ENCODE measurements at regions not wholly inside any gene's neighbourhood (a gene's known extent, or its start where the extent isn't known, plus 50 kb on each side); places are given as distances from the start of the nearest gene placed in this dataset.

- TF ChIP-seq CTCF (IDR thresholded peaks at IDR 0.05) = no peak
- no peak for TF ChIP-seq POLR2A (IDR thresholded peaks at IDR 0.05)
These were observed 245.0 kb downstream of the CSNK2A3 start for GRCh38 chr11:11108026-11108425.
